Vagina (tissue), 2 donors: ENCODE measurements at regions not wholly inside any gene's neighbourhood (a gene's known extent, or its start where the extent isn't known, plus 50 kb on each side); places are given as distances from the start of the nearest gene placed in this dataset.

Source experiments
- POLR2AphosphoS5 ChIP-seq, 2 donors: sonication (generic); formaldehyde crosslinking; IDR thresholded peaks; one replicate each; pipeline ENCODE4 v1.9.0; 2017; ENCODE audit warnings: antibody characterized with exemption in 2 of 2, mild to moderate bottlenecking in 2 of 2, low read depth in 1 of 2; ENCODE audit not compliant: insufficient read depth in 1 of 2
- TF ChIP-seq, protein P1 (sequence below), 3 experiments: fragments of 450-650 bp in 2 of 3; fragments of 200-600 bp in 1 of 3; sonication (generic) in 1 of 3; IDR thresholded peaks; one replicate each; pipeline ENCODE4 v1.5.1; 2017 to 2019; ENCODE audit warnings: antibody characterized with exemption in 3 of 3, mild to moderate bottlenecking in 2 of 3, moderate library complexity in 2 of 3

DNA sequence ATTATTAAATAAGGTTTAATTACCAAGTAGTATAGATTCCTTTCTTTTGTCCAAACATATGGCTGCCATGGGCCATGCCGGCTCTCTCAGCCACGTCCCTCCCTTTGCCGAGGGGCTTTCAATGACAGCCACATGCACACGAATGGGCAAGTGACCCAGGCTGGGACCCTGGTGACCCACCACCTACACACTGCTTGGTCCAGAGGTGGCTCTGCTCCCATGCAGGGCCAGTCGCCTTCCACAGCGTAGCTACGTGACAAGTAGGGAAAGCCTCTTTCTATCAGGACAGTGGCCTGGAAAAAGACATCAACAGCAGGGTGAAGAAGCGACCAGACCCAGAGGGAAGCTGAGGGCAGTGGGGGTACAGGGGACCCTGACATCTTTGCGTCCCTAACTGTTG is 152.8 kb upstream of the CST7 start:
- TF ChIP-seq, protein P1, sequence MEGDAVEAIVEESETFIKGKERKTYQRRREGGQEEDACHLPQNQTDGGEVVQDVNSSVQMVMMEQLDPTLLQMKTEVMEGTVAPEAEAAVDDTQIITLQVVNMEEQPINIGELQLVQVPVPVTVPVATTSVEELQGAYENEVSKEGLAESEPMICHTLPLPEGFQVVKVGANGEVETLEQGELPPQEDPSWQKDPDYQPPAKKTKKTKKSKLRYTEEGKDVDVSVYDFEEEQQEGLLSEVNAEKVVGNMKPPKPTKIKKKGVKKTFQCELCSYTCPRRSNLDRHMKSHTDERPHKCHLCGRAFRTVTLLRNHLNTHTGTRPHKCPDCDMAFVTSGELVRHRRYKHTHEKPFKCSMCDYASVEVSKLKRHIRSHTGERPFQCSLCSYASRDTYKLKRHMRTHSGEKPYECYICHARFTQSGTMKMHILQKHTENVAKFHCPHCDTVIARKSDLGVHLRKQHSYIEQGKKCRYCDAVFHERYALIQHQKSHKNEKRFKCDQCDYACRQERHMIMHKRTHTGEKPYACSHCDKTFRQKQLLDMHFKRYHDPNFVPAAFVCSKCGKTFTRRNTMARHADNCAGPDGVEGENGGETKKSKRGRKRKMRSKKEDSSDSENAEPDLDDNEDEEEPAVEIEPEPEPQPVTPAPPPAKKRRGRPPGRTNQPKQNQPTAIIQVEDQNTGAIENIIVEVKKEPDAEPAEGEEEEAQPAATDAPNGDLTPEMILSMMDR (IDR thresholded peaks at IDR 0.05): no peak
- TF ChIP-seq POLR2AphosphoS5 (IDR thresholded peaks at IDR 0.05; ENCODE audit: insufficient read depth in 1 of 2, low read depth in 1 of 2): no peak
